GM21619 (cell line): ENCODE measurements at regions not wholly inside any gene's neighbourhood (a gene's known extent, or its start where the extent isn't known, plus 50 kb on each side); places are given as distances from the start of the nearest gene placed in this dataset.
A peak's percentile ranks its signal among the peaks of the same experiment; 100 is the strongest.
"Not testable (repeated sequence)": the region's sequence is repeated elsewhere in the genome, so short reads cannot be mapped to it uniquely, and the experiment has no call there.

Experiments
- ATAC-seq: cut with Tn5 transposase; IDR thresholded peaks from one replicate; pipeline ENCODE4 v1.9.1; 2021; ENCODE audit not compliant: unreplicated experiment

- no peak for ATAC-seq
These were observed 69.7 kb downstream of the RPS6KA4 start for GRCh38 chr11:64428693-64429092.

DNA sequence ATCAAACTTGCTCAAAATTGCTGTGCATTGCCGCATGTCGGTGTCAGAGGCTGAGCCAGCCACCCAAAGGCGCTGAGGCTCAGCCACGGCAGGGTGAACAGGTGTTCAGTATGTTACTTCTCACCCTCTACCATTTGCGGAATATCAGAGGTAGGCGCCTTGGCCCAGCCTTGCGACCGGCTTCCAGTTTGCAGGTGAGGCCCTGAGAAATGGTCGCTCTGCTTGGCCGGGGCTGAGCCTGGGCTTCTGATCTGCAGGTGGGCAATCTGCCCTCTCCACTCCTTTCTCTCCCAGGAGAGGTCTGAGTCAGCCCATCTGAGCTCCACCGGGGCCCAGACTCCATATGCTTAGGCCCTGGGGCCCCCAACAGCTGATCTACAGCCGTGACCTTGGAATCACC is 71.0 kb downstream of the RPS6KA4 start:
- no peak for ATAC-seq

GRCh38 chr11:64430645-64431044 is 71.7 kb downstream of the RPS6KA4 start:
- ATAC-seq = no peak

GRCh38 chr11:64436000-64436399 is 77.0 kb downstream of the RPS6KA4 start:
- ATAC-seq = no peak

DNA sequence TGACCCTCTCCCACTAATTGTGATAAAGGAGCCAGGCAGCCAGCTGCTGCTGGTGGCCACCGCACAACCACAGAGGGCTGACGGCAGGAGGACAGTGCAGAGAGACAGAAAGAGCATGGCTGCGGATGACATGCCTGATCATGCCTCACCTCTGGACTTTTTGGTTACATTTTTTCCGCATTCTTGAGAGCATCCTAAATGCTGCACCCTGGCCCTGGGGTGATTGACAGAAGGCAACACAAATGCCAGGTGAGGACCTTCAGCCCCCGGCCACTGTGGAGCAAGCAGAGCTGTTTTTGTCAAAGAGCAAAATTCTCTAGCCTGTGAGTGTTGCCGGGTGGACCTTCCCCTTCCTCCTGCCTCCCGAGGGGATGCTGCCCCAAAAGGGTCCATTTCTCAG is 78.5 kb downstream of the RPS6KA4 start:
- no peak for ATAC-seq

GRCh38 chr11:64438986-64439771 is 80.2 kb downstream of the RPS6KA4 start:
- no peak for ATAC-seq

GRCh38 chr11:64439772-64440491 is 81.0 kb downstream of the RPS6KA4 start:
- not testable (repeated sequence) for ATAC-seq

GRCh38 chr11:64441127-64441526 is 82.2 kb downstream of the RPS6KA4 start:
- no peak for ATAC-seq

- no peak for ATAC-seq
These were observed 84.0 kb downstream of the RPS6KA4 start for GRCh38 chr11:64443001-64443400.

DNA sequence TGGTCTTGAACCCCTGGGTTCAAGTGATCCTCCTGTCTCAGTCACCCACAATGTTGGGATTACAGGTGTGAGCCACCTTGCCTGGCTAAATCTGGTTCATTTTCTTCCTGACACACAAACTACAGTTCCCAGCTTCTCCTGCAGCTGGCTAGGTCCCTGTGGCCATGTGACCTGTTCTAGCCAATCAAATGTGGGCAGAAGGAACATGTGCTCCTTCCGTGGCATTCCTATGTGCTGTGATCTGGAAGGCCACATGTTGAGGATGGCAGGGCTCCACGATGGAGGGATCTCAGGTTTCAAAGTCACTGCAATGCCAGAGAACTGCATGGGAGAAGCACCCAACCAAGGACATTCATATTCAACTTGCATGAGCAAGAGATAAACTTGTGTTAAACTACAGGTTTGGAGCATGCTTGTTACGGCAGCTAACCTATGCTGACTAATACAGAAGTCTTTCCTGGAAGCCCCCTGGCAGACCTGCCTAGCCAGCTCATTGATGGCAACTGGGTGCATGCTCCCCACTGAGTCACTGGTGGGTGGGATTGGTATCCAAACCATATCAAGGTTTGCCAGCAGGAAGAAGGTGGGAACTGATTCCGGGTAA is 86.0 kb downstream of the RPS6KA4 start:
- no peak for ATAC-seq

GRCh38 chr11:64445651-64446050 is 86.7 kb downstream of the RPS6KA4 start:
- ATAC-seq = no peak

DNA sequence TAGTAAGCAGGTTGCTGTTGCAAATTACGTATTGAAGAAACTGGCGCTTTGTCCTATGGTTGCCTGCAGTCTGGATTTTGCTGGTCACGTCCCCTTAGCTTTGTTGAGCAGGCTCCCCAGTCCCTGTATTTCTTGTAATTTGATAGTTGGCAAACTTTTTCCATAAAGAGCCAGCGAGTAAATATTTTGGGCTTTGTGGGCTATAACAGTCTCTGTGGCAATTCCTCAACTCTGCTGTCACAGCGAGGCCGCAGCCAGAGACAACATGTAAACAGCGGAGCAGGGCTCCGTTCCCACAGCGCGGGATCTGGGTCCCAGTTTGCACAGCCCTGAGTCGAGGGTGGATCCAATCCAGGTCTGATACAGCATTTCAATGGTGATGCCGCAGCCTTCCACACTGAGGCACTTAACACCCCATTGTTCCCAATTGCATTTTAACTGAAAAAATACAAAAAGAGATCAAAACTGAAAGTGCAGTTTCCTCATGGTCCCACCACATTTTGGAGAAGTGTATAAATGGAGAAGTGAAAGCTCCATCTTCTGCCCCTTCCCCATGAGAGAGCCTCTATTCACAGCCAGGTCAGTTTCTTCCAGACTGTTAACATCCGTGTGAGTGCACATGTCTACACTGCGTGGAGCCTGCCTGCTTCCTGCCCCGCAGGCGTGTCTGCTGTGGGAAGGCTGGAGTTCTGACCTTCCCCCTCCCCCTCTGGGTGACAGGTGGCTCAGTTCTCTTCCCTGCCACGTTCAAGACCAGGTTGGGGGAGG is 89.1 kb downstream of the RPS6KA4 start:
- ATAC-seq = no peak

- peak; percentile 59 for ATAC-seq
These were observed 89.8 kb downstream of the RPS6KA4 start for GRCh38 chr11:64448599-64449380.

DNA sequence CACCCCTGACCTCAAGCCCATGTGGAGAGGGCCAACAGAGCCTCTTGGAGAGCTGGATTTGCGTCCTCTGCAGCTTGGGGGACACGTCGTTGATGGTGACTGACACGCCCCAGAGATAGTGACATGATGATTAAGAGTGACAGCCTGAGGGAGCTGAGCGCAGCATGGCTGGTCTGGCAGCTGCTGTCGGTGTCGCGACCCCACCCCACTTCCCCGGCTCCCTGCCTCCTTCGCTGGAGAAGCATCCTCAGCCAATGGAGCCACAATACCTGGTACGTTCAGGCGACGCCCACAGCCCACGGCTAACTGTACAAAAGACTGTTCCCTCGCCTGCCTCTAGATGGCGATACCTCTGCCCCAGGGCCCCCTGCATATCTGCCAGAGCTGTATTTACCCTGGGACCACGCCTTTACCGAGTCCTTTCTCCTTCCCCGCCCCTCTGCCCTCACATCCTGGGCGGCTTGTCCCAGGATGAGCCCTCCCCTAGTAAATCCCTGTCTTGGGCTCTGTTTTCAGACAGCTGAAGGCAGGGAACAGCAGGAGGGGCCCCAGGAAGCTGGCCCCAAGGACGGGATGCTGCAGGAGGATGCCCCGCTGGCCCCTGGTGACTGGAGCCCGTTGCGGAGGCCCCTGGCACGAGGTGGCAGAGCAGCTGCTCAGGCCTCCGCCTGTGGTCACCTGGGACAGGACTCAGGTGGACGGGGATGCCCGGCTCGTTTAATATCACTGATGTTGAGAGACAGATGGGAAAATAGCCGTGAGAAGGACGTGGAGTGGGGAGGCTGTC is 90.6 kb downstream of the RPS6KA4 start:
- ATAC-seq = peak; percentile 57

GRCh38 chr11:64450168-64450560 is 91.2 kb downstream of the RPS6KA4 start:
- ATAC-seq = no peak

GRCh38 chr11:64451856-64452255 is 92.9 kb downstream of the RPS6KA4 start:
- no peak for ATAC-seq

DNA sequence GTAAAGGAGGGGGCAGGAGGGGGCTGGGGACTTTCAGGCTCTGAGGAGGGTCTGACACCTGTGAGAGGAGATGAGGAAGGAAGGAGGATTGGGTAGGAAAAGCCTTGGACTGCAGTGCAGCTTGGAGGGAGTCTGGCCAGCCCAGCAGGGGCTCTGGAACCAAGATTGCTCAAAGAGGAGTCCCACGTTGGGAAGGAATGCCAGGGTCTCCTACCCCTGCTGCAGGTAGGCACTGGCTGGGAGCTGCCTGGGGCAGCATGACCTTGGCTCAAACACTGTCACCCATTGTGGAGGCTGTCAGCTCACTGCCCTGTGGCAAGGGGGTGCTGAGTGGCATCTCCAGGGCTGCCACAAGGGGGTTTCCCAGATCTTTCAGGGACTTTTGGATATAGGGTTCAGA is 94.5 kb downstream of the RPS6KA4 start:
- ATAC-seq = no peak

GRCh38 chr11:64455456-64456261 is 96.7 kb downstream of the RPS6KA4 start:
- no peak for ATAC-seq
